ENCODE measurements at regions not wholly inside any gene's neighbourhood (a gene's known extent, or its start where the extent isn't known, plus 50 kb on each side); places are given as distances from the start of the nearest gene placed in this dataset.

DNA sequence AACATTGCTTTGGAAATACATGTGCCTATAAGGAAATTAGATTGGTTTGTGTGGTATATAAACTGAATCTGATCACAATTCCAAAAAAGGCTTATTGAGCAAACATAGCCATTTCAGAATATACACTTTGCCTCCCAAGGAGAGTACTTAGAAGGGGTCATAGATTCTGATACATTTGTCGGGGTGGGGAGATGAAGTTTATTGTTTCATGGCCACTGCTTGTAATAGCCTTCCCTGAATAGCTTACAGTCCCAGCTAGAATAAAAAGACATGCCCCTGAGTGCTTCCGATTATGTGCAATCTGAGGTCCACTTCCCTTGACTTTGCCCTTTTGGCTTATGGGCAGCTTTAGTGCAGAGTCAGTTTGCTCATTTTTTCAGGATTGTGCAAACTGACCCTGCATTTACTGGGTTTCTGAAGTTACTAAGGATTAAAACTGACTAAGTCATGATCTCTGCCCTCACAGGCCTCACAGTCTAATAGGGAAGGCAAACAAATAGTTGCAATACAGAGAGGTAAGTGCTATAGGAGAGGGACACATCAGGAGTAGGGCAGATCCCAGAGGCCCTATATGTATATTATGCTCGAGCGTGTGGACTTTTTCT is 184.2 kb downstream of the BLID start:
- TF ChIP-seq CTCF (conservative IDR thresholded peaks at IDR 0.05) (no peak), ZFX (IDR thresholded peaks at IDR 0.05) (no peak)

All from C4-2B (cell line).